HL-60 (cell line): ENCODE measurements at regions not wholly inside any gene's neighbourhood (a gene's known extent, or its start where the extent isn't known, plus 50 kb on each side); places are given as distances from the start of the nearest gene placed in this dataset.

Experiments used
- DNase-seq, 2 experiments: peaks; one replicate each; pipeline ENCODE4 v3.0.0-alpha.2; 2010 to 2020; ENCODE audit warnings: low read depth in 1 of 2, low spot score in 1 of 2
- H3K27ac ChIP-seq: fragments of 250-450 bp; sonication (Bioruptor Pico); replicated peaks from 2 replicates; pipeline ENCODE4 v1.5.1; 2020; ENCODE audit warnings: mild to moderate bottlenecking, moderate library complexity
- H3K27me3 ChIP-seq: fragments of 250-450 bp; sonication (Bioruptor Pico); 2 replicates; pipeline ENCODE4 v1.5.1; 2021; ENCODE audit warnings: mild to moderate bottlenecking, moderate library complexity; ENCODE audit not compliant: insufficient read depth, poor library complexity, severe bottlenecking
- H3K4me3 ChIP-seq: replicated peaks from 2 replicates; pipeline ENCODE4 v1.5.1; 2011; ENCODE audit warnings: mild to moderate bottlenecking, control low read depth, low read length; ENCODE audit not compliant: insufficient read depth
- CTCF ChIP-seq: IDR thresholded peaks from one replicate; pipeline ENCODE4 v1.5.1; 2011; ENCODE audit warnings: low read length, control low read depth, inconsistent platforms; ENCODE audit not compliant: insufficient read depth
- GABPA ChIP-seq: IDR thresholded peaks from 2 replicates; pipeline ENCODE4 v1.6.1; 2012; ENCODE audit warnings: low read depth
- POLR2AphosphoS5 ChIP-seq: IDR thresholded peaks from 2 replicates; pipeline ENCODE4 v1.6.1; 2012; ENCODE audit warnings: low read depth
- REST ChIP-seq: IDR thresholded peaks from 2 replicates; pipeline ENCODE4 v1.6.1; 2012; ENCODE audit warnings: low read depth; ENCODE audit not compliant: insufficient replicate concordance
- SPI1 ChIP-seq: IDR thresholded peaks from 2 replicates; pipeline ENCODE4 v1.6.1; 2012; ENCODE audit warnings: low read depth, mild to moderate bottlenecking, borderline replicate concordance

- TF ChIP-seq POLR2AphosphoS5 (no peak), CTCF (no peak), GABPA (no peak), SPI1 (no peak), REST (no peak)
- DNase-seq: no peak
- no peak overlapping the region for H3K4me3 ChIP-seq
- no peaks in the 10 kb centered on the region for H3K27me3 ChIP-seq
- H3K27ac ChIP-seq: no peak overlapping the region
These were observed 334.2 kb upstream of the NETO1 start for GRCh38 chr18:73201940-73202339.

- H3K27ac ChIP-seq: no peak overlapping the region
- TF ChIP-seq POLR2AphosphoS5: no peak
- no peak for TF ChIP-seq SPI1
- no peak for TF ChIP-seq REST
- no peak for TF ChIP-seq GABPA
- no peak for TF ChIP-seq CTCF
- no peaks in the 10 kb centered on the region for H3K27me3 ChIP-seq
- H3K4me3 ChIP-seq: no peak overlapping the region
- no peak for DNase-seq
These were observed 331.4 kb upstream of the NETO1 start for GRCh38 chr18:73199151-73199550.

GRCh38 chr18:73189718-73190117 is 321.9 kb upstream of the NETO1 start:
- TF ChIP-seq CTCF (no peak), REST (no peak), POLR2AphosphoS5 (no peak), GABPA (no peak), SPI1 (no peak)
- no peak overlapping the region for H3K27ac ChIP-seq
- H3K27me3 ChIP-seq: no peaks in the 10 kb centered on the region
- DNase-seq: no peak
- no peak overlapping the region for H3K4me3 ChIP-seq
